ENCODE measurements at regions not wholly inside any gene's neighbourhood (a gene's known extent, or its start where the extent isn't known, plus 50 kb on each side); places are given as distances from the start of the nearest gene placed in this dataset.

- TF ChIP-seq, protein P1, sequence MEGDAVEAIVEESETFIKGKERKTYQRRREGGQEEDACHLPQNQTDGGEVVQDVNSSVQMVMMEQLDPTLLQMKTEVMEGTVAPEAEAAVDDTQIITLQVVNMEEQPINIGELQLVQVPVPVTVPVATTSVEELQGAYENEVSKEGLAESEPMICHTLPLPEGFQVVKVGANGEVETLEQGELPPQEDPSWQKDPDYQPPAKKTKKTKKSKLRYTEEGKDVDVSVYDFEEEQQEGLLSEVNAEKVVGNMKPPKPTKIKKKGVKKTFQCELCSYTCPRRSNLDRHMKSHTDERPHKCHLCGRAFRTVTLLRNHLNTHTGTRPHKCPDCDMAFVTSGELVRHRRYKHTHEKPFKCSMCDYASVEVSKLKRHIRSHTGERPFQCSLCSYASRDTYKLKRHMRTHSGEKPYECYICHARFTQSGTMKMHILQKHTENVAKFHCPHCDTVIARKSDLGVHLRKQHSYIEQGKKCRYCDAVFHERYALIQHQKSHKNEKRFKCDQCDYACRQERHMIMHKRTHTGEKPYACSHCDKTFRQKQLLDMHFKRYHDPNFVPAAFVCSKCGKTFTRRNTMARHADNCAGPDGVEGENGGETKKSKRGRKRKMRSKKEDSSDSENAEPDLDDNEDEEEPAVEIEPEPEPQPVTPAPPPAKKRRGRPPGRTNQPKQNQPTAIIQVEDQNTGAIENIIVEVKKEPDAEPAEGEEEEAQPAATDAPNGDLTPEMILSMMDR (conservative IDR thresholded peaks at IDR 0.05 in 1 of 2, IDR thresholded peaks at IDR 0.05 in 1 of 2; ENCODE audit: low read depth in 1 of 2, low read length in 2 of 2) = no peak
- TF ChIP-seq EZH2 (IDR thresholded peaks at IDR 0.05; ENCODE audit: low read length, missing control alignments) = no peak
These were observed 307.2 kb downstream of the HGF start for GRCh38 chr7:81462672-81463071.

Data from fibroblast of lung (primary cell).